H1 (cell line): ENCODE measurements at regions not wholly inside any gene's neighbourhood (a gene's known extent, or its start where the extent isn't known, plus 50 kb on each side); places are given as distances from the start of the nearest gene placed in this dataset.

Experiments
- CTCF ChIA-PET: fragments of 300-600 bp; sonication (Branson Sonifier 250); formaldehyde crosslinking; loops from one replicate; lab custom pipeline; 2021; ENCODE audit not compliant: partially characterized antibody; lab: Charles Lee
- POLR2A ChIA-PET: fragments of 300-600 bp; sonication (Branson Sonifier 250); formaldehyde crosslinking; loops from one replicate; lab custom pipeline; 2021; ENCODE audit warnings: inconsistent platforms; ENCODE audit not compliant: partially characterized antibody; lab: Charles Lee
- DNase-seq, 2 experiments: peaks; one replicate each; pipeline versions ENCODE4 v3.0.0 to v3.0.0-alpha.2; 2010 to 2022; ENCODE audit warnings: low spot score in 2 of 2, low read depth in 1 of 2, mixed read lengths in 1 of 2
- FAIRE-seq: peaks from 2 replicates; lab custom pipeline; 2011; peaks lifted over from hg19 to GRCh38; lab: Jason Lieb, UNC
- H2AFZ ChIP-seq: 2 replicates; pipeline ENCODE4 v1.8.1; 2012; ENCODE audit warnings: low read length, inconsistent platforms
- H2AK5ac ChIP-seq: 2 replicates; pipeline ENCODE4 v1.6.1; 2013; ENCODE audit warnings: low read depth, low read length
- H2BK120ac ChIP-seq: replicated peaks from 2 replicates; pipeline ENCODE3; 2013; ENCODE audit warnings: low read depth, low read length, inconsistent platforms
- H2BK12ac ChIP-seq: 2 replicates; pipeline ENCODE4 v1.6.1; 2013; ENCODE audit warnings: low read depth, low read length
- H2BK15ac ChIP-seq: 2 replicates; pipeline ENCODE4 v1.6.1; 2013; ENCODE audit warnings: low read length
- H2BK20ac ChIP-seq: 2 replicates; pipeline ENCODE4 v1.6.1; 2013; ENCODE audit warnings: low read length
- H2BK5ac ChIP-seq: 2 replicates; pipeline ENCODE4 v1.6.1; 2013; ENCODE audit warnings: low read depth, low read length
- H3K14ac ChIP-seq: 2 replicates; pipeline ENCODE4 v1.6.1; 2013; ENCODE audit warnings: inconsistent platforms; ENCODE audit not compliant: insufficient read length
- H3K18ac ChIP-seq: 2 replicates; pipeline ENCODE4 v1.6.1; 2013; ENCODE audit warnings: low read length; ENCODE audit errors: extremely low read depth
- H3K23ac ChIP-seq: 2 replicates; pipeline ENCODE4 v1.6.1; 2013; ENCODE audit warnings: inconsistent platforms; ENCODE audit not compliant: insufficient read length
- H3K23me2 ChIP-seq: 2 replicates; pipeline ENCODE4 v1.6.1; 2013; ENCODE audit warnings: low read depth, low read length
- H3K27ac ChIP-seq: 2 replicates; pipeline ENCODE4 v1.6.1; 2011; ENCODE audit warnings: low read depth, low read length, inconsistent platforms
- H3K27me3 ChIP-seq, 4 experiments: replicated peaks in 1 of 4; 1 replicate in 1 of 4; 2 replicates in 3 of 4; pipeline versions ENCODE4 v1.6.1 to v1.8.1; 2011 to 2013; ENCODE audit warnings: low read length in 3 of 4, mild to moderate bottlenecking in 3 of 4, inconsistent platforms in 2 of 4, mixed read lengths in 2 of 4, moderate library complexity in 1 of 4; ENCODE audit not compliant: control insufficient read depth in 3 of 4, insufficient read depth in 3 of 4; ENCODE audit errors: extremely low read depth in 1 of 4
- H3K36me3 ChIP-seq, 4 experiments: 2 replicates each; pipeline versions ENCODE4 v1.6.1 to v1.8.1; 2011 to 2013; ENCODE audit warnings: mild to moderate bottlenecking in 4 of 4, low read length in 3 of 4, moderate library complexity in 2 of 4, control low read depth in 1 of 4, inconsistent platforms in 1 of 4; ENCODE audit not compliant: insufficient read depth in 4 of 4, control insufficient read depth in 2 of 4
- H3K4ac ChIP-seq: replicated peaks from 2 replicates; pipeline ENCODE3; 2013; ENCODE audit warnings: low read length, low read depth, mixed read lengths, inconsistent platforms; ENCODE audit not compliant: insufficient read length
- H3K4me1 ChIP-seq, 4 experiments: replicated peaks in 1 of 4; 1 replicate in 1 of 4; 2 replicates in 3 of 4; pipeline versions ENCODE4 v1.6.1 to v1.8.1; 2011 to 2013; ENCODE audit warnings: low read length in 3 of 4, inconsistent platforms in 2 of 4, mixed read lengths in 1 of 4; ENCODE audit not compliant: insufficient read depth in 4 of 4, control insufficient read depth in 3 of 4
- H3K4me2 ChIP-seq, 2 experiments: 2 replicates each; pipeline versions ENCODE4 v1.6.1 to v1.8.1; 2011 to 2013; ENCODE audit warnings: low read depth in 2 of 2, low read length in 2 of 2, control low read depth in 1 of 2, inconsistent platforms in 1 of 2, mild to moderate bottlenecking in 1 of 2; ENCODE audit not compliant: insufficient read depth in 1 of 2
- H3K4me3 ChIP-seq, 4 experiments: fragments of 200-600, 300-600 bp in 1 of 4; sonication (generic), shearing (Covaris generic), sonication (Bioruptor Twin) in 1 of 4; 2 replicates each; pipeline versions ENCODE4 v1.5.1 to v1.8.1; 2011 to 2016; ENCODE audit warnings: low read length in 4 of 4, low read depth in 3 of 4, control low read depth in 2 of 4, inconsistent platforms in 2 of 4, mild to moderate bottlenecking in 2 of 4, mixed read lengths in 1 of 4, moderate library complexity in 1 of 4; ENCODE audit not compliant: insufficient read depth in 2 of 4; ENCODE audit errors: extremely low read depth in 1 of 4
- H3K56ac ChIP-seq: replicated peaks from 2 replicates; pipeline ENCODE3; 2013; ENCODE audit warnings: low read depth, mild to moderate bottlenecking, mixed read lengths, low read length, inconsistent platforms; ENCODE audit not compliant: insufficient read length
- H3K79me1 ChIP-seq: 2 replicates; pipeline ENCODE4 v1.6.1; 2013; ENCODE audit warnings: low read depth, low read length, control low read depth
- H3K79me2 ChIP-seq, 2 experiments: 2 replicates each; pipeline versions ENCODE4 v1.6.1 to v1.8.1; 2012 to 2013; ENCODE audit warnings: low read length in 2 of 2, mild to moderate bottlenecking in 2 of 2, inconsistent platforms in 1 of 2; ENCODE audit not compliant: insufficient read depth in 2 of 2, control insufficient read depth in 1 of 2
- H3K9ac ChIP-seq, 4 experiments: replicated peaks in 1 of 4; 1 replicate in 1 of 4; 2 replicates in 3 of 4; pipeline versions ENCODE4 v1.6.1 to v1.8.1; 2011 to 2013; ENCODE audit warnings: low read depth in 3 of 4, low read length in 3 of 4, control low read depth in 2 of 4, mild to moderate bottlenecking in 2 of 4, moderate library complexity in 2 of 4, inconsistent platforms in 1 of 4; ENCODE audit errors: extremely low read depth in 1 of 4
- H3K9me3 ChIP-seq, 2 experiments: 2 replicates each; pipeline versions ENCODE4 v1.6.1 to v1.8.1; 2012 to 2013; ENCODE audit warnings: mild to moderate bottlenecking in 2 of 2, moderate library complexity in 2 of 2, control low read depth in 1 of 2, inconsistent platforms in 1 of 2, low read depth in 1 of 2, low read length in 1 of 2, mixed read lengths in 1 of 2; ENCODE audit not compliant: insufficient read depth in 2 of 2
- H4K20me1 ChIP-seq, 2 experiments: replicated peaks in 1 of 2; 2 replicates each; pipeline versions ENCODE3 to v1.8.1; 2011 to 2013; ENCODE audit warnings: inconsistent platforms in 2 of 2, low read length in 2 of 2, mild to moderate bottlenecking in 1 of 2; ENCODE audit not compliant: insufficient read depth in 2 of 2, control insufficient read depth in 1 of 2
- H4K5ac ChIP-seq: 2 replicates; pipeline ENCODE4 v1.6.1; 2013; ENCODE audit warnings: low read length, low read depth, mixed read lengths, inconsistent platforms; ENCODE audit not compliant: insufficient read length
- H4K8ac ChIP-seq: 2 replicates; pipeline ENCODE4 v1.8.0; 2013; ENCODE audit warnings: mild to moderate bottlenecking, moderate library complexity, low read length, inconsistent platforms; ENCODE audit not compliant: insufficient read depth; ENCODE audit errors: extremely low read depth
- H4K91ac ChIP-seq: replicated peaks from 2 replicates; pipeline ENCODE3; 2013; ENCODE audit warnings: low read length, mixed read lengths, inconsistent platforms; ENCODE audit not compliant: insufficient read length
- TF ChIP-seq, protein P1 (sequence below): fragments of 300-600 bp; sonication (generic); IDR thresholded peaks from 2 replicates; pipeline ENCODE4 v1.7.1; 2012; ENCODE audit warnings: low read length, moderate library complexity, mild to moderate bottlenecking, inconsistent platforms; ENCODE audit not compliant: insufficient replicate concordance

DNA sequence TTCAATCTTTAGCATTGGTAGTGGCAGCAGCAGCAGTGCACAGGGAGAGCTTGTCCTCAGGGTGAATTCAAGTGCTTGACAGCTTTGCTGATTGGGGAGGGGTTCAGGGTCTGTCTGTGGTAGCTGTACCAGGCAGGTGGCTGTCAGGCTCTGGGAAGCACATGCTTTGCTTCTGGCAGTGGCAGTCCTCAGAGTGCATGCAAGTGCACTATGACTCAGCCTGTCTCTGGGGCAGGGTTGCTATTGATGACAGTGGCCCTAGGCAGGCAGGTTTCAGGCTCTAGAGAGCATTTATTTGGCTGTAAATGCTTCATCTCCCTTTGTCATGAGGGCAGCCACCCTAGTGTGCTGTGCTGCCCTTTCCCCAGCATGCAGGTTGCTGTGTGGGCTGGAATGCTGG is 251.9 kb upstream of the LRRC7 start:
- no peak overlapping the region for H3K23ac ChIP-seq
- H3K14ac ChIP-seq = no peak overlapping the region
- no peaks in the 10 kb centered on the region for H4K20me1 ChIP-seq
- ChIA-PET CTCF (interaction anchor here (1.2 kb wide), 1 partner anchor 94 kb away, joined by 3 read pairs; no protein-coding TSS in a partner anchor), POLR2A (no interaction called here)
- no peaks in the 10 kb centered on the region for H3K79me2 ChIP-seq
- peaks cover 0 to 6% (median 4%) of the 10 kb centered on the region in 4 experiments; a peak in 6 of 7 replicates for H3K4me1 ChIP-seq
- H3K9ac ChIP-seq = no peak overlapping the region
- no peaks in the 10 kb centered on the region for H3K79me1 ChIP-seq
- H2BK12ac ChIP-seq = peak overlapping the region; percentile 75; the same call in 1 of the 2 replicates
- no peaks in the 10 kb centered on the region for H3K23me2 ChIP-seq
- H3K27ac ChIP-seq = no peak overlapping the region
- 0 out of 2 replicates have a peak overlapping the region, but pooled peaks have one; percentile 35 for H2AFZ ChIP-seq
- no peaks in the 10 kb centered on the region for H3K9me3 ChIP-seq
- H3K4me3 ChIP-seq = no peak overlapping the region
- H3K36me3 ChIP-seq = no peaks in the 10 kb centered on the region
- no peak for FAIRE-seq
- no peak overlapping the region for H4K5ac ChIP-seq
- H2BK5ac ChIP-seq = no peak overlapping the region
- no peak overlapping the region for H2AK5ac ChIP-seq
- H3K56ac ChIP-seq = no peak overlapping the region
- no peak overlapping the region for H3K4me2 ChIP-seq
- no peak overlapping the region for H3K4ac ChIP-seq
- no peaks in the 10 kb centered on the region for H3K27me3 ChIP-seq
- H4K8ac ChIP-seq = no peak overlapping the region
- no peak for DNase-seq
- no peak overlapping the region for H4K91ac ChIP-seq
- H3K18ac ChIP-seq = 0 out of 2 replicates have a peak overlapping the region, but pooled peaks have one; percentile 41
- no peak overlapping the region for H2BK120ac ChIP-seq
- no peak overlapping the region for H2BK15ac ChIP-seq
- H2BK20ac ChIP-seq = no peak overlapping the region
- TF ChIP-seq, protein P1, sequence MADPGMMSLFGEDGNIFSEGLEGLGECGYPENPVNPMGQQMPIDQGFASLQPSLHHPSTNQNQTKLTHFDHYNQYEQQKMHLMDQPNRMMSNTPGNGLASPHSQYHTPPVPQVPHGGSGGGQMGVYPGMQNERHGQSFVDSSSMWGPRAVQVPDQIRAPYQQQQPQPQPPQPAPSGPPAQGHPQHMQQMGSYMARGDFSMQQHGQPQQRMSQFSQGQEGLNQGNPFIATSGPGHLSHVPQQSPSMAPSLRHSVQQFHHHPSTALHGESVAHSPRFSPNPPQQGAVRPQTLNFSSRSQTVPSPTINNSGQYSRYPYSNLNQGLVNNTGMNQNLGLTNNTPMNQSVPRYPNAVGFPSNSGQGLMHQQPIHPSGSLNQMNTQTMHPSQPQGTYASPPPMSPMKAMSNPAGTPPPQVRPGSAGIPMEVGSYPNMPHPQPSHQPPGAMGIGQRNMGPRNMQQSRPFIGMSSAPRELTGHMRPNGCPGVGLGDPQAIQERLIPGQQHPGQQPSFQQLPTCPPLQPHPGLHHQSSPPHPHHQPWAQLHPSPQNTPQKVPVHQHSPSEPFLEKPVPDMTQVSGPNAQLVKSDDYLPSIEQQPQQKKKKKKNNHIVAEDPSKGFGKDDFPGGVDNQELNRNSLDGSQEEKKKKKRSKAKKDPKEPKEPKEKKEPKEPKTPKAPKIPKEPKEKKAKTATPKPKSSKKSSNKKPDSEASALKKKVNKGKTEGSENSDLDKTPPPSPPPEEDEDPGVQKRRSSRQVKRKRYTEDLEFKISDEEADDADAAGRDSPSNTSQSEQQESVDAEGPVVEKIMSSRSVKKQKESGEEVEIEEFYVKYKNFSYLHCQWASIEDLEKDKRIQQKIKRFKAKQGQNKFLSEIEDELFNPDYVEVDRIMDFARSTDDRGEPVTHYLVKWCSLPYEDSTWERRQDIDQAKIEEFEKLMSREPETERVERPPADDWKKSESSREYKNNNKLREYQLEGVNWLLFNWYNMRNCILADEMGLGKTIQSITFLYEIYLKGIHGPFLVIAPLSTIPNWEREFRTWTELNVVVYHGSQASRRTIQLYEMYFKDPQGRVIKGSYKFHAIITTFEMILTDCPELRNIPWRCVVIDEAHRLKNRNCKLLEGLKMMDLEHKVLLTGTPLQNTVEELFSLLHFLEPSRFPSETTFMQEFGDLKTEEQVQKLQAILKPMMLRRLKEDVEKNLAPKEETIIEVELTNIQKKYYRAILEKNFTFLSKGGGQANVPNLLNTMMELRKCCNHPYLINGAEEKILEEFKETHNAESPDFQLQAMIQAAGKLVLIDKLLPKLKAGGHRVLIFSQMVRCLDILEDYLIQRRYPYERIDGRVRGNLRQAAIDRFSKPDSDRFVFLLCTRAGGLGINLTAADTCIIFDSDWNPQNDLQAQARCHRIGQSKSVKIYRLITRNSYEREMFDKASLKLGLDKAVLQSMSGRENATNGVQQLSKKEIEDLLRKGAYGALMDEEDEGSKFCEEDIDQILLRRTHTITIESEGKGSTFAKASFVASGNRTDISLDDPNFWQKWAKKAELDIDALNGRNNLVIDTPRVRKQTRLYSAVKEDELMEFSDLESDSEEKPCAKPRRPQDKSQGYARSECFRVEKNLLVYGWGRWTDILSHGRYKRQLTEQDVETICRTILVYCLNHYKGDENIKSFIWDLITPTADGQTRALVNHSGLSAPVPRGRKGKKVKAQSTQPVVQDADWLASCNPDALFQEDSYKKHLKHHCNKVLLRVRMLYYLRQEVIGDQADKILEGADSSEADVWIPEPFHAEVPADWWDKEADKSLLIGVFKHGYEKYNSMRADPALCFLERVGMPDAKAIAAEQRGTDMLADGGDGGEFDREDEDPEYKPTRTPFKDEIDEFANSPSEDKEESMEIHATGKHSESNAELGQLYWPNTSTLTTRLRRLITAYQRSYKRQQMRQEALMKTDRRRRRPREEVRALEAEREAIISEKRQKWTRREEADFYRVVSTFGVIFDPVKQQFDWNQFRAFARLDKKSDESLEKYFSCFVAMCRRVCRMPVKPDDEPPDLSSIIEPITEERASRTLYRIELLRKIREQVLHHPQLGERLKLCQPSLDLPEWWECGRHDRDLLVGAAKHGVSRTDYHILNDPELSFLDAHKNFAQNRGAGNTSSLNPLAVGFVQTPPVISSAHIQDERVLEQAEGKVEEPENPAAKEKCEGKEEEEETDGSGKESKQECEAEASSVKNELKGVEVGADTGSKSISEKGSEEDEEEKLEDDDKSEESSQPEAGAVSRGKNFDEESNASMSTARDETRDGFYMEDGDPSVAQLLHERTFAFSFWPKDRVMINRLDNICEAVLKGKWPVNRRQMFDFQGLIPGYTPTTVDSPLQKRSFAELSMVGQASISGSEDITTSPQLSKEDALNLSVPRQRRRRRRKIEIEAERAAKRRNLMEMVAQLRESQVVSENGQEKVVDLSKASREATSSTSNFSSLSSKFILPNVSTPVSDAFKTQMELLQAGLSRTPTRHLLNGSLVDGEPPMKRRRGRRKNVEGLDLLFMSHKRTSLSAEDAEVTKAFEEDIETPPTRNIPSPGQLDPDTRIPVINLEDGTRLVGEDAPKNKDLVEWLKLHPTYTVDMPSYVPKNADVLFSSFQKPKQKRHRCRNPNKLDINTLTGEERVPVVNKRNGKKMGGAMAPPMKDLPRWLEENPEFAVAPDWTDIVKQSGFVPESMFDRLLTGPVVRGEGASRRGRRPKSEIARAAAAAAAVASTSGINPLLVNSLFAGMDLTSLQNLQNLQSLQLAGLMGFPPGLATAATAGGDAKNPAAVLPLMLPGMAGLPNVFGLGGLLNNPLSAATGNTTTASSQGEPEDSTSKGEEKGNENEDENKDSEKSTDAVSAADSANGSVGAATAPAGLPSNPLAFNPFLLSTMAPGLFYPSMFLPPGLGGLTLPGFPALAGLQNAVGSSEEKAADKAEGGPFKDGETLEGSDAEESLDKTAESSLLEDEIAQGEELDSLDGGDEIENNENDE = no peak
